GF-D8 (cell line): ENCODE measurements at regions not wholly inside any gene's neighbourhood (a gene's known extent, or its start where the extent isn't known, plus 50 kb on each side); places are given as distances from the start of the nearest gene placed in this dataset.

ENCODE experiments used
- DNase-seq: peaks from one replicate; lab custom pipeline; 2025; lab: John Stamatoyannopoulos, UW

DNA sequence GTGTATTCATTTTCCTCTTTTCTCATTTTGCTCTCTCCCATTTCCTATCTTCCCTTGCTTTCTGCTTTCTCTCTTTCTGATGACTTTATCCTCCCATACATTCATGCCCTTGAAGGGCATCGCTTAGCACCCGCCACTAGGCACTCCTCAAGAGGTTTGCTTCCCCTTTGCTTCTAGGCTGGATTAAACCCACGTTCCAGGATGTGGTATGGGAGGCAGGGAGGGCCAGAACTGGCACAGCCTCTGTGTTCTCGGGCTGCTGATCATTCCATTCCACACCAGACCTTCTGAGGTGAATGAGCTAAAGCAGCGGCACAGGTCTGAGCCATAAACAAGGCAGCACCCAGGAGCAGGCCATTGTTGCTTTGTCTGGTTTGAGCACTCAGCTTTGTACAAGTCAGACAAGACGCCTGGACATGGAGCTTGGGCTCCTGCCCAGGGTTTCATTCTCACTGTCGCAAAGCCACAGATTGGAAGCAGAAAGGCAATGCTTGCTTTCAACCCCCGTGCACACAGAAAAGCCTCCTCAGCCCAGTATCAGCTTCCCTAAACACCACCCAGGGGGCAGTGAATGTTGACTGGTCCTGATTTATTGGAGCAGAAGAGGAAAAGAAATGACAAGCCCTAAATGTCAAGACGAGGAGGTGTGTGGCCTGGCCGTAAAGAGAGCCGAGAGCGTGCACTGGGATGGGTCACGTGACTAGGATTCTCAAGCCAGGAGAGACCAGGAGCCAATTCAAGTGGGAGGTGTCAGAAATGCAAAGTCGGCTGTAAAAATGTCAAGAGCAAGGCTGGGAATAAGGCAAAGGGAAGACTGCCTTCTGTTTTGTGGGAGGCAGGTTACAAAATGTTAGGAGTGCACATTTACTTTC lies 218.0 kb upstream of the SERP2 start:
- no peak for DNase-seq

DNA sequence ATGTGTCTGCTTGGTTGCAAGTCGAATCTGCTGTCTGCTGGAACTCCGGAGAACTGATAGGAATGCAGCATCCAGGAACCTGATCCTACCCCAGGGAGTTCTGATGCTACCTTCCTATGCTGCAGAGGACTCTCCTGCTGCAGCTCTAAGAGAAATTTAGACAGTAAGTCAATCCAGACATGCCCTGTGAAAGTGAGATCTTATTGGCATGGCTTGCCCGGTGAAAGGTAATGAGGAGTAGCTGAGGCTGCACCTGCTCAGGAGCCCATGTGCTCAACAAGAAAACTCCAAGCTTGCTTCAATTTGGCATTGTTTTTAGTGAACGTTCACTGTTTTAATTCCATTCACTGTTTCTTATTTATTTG lies 217.3 kb upstream of the SERP2 start:
- DNase-seq = no peak

DNA sequence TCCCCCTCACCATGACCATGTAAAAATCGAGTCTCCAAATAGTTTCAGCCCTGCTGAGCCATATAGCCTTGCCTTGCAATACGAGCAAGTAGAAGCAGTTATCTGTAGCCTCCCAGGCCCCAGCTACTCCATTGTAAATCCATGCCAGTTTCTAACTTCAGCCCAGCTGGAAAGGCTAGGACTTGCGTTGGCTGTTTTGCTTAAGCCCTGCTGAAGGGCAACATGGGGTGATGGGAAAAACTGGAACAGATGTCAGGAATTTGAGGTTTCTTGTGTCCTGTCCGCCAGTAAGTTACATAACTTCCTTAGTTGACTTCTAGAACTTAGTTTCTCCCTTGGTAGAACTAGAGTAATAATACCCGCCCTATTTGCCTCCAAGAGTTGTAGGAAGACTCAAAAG lies 216.0 kb upstream of the SERP2 start:
- no peak for DNase-seq

DNA sequence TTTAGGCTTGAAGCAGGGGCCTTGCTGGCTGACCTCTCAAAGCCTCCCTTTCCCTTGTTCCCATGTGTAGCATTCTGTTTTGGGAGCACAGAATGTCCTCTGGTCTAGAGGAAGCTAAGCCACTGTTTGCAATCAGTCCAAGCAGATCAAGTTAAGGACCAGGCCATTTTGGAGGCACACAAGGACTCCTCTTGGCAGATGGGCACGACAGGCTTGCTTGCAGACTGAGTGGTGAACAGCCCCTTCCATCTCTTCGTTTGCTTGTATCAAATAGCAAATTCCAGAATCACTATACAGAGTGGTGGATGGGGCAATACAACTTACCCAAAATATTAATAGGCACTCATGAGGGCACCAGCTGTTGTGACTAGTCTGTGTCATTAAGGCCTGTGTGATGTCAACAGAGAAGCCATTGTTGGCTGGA lies 215.5 kb upstream of the SERP2 start:
- no peak for DNase-seq

DNA sequence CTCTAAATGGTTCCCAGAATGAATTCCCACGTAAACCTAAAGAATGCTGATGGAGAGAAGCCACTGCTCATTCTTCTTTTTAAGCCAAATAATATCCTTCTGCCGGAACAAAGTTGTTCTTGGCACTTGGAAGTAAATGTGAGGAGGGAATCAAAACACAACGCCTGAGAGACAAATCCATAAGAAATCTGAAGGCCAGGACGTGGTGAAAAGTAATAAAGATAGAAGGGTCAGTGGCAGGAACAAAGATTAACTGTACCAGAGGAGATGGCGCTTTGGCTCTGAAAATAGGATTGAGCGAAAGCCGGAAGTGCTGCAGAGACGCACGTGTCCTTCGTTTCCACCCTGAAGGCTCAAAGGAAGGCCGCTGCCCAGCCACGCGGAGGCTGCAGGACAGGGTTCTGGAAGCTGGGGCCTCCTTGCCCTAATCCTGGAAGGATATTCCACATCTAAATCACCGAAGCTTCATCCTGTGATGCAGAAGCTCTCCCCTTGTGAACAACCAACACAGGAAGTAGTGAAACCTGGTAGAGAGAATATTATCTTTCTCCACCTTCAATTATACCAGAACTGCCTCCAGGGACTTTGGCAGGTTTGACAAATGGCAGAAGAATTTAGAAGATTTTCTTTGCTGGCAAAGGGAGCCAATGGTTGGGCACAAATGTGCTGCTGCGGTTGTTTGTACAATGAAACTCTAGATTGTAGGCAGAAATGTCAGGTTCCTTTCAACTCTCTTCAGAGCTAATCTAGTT lies 214.6 kb upstream of the SERP2 start:
- no peak for DNase-seq

DNA sequence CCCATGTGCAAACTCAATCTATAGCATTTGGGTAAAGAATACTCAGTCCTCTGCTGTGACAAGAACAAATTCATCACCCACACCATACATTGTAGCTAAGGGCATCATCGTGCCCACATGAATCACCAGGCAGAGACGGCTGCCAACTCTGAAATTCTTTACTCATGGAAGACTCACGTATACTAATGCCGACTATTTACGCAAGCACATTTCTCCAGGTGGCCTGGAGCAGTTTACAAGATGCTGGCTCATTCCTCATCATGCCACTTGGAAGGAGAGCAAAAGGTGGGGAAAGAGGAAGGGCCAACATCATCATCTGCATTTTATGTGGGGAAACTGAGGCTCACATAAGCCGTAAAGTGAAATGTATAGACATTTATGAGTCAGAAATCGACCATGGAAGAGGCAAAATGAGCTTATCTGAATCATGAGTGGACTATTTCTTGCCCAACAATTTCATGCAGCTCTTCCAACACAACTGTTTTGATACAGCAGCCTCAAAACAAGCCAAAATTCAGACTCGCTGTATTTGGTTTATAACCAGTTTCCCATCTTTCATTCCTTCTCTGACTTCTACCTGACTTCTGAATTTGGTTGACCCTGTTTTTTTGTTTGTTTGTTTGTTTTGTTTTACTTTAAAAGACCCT lies 213.9 kb upstream of the SERP2 start:
- DNase-seq = no peak

DNA sequence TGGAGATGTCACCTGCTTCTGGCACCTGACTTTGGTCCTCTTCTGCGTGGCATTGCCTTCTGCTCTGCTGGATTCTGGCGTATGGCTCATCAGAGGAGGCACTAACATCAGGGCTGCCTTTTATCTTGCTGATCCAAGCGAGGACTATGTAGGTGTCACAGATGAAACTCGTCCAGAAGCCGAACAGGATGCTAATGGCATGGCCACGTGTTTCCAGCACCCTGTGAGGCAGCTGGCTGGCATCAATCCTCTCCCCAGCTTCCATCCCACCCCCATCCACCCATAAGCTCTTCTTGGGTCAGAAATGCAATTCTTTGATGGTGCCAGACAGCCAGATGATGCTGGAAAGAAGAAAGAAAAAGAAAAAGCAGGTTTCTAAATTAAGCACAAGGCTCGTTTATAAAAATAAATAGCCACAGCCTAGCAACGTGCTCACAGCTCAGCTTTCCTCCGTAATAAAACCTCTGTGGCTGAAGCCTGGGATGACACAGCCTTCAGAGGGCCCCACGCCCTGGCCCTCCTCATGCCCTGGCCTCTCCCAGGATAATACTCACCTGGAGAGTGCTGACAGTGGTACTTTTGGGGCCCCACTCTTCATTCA lies 212.9 kb upstream of the SERP2 start:
- no peak for DNase-seq

DNA sequence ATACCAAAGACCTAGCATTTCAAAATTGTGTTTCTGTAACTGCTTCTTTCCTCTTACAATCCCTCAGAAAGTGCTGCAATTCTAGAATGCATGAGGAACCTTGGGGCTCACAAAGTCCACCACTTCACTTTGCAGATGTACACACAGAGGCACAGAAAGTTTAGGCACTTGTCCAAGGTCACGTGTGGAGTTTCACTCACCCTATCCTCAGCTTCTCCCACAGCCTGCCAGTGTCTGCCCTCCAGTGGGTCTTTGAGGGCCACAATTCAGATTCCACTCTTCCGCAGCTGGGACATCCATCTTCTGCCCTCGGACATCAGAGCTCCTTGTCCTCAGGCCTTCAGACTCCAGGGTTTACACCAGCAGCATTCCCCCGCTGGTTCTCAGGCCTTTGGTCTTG lies 210.5 kb upstream of the SERP2 start:
- DNase-seq = no peak

DNA sequence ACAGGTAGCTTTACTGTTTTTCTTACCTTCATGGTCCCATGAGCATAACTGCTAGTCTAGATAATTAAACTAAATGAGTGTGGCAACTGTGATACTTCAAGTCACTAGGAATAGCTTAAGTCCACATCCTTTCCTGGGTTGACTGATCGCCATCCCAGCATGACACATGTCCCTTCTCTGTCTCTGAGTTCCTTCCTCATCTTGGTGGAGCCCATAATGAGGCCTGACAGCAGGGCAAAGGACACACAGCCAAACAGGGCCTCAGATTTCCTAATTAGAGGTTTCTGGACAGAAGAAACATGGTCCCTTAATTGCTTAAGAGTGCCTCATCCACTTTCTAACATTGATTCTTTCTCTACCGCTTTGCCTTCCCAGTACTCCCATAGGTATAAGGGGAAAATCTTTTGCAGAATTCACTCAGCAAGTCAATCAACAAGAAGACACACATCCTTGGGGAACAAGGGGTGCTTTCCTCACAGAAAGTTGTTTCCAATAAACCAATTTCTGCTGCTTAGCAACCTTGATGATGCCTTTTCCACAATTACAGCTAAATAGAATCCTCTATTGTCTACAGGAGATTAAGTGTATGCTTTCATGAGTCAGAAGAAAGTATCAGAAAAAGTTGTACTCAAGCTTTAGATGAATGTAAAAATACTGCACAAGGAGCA lies 208.3 kb upstream of the SERP2 start:
- no peak for DNase-seq

DNA sequence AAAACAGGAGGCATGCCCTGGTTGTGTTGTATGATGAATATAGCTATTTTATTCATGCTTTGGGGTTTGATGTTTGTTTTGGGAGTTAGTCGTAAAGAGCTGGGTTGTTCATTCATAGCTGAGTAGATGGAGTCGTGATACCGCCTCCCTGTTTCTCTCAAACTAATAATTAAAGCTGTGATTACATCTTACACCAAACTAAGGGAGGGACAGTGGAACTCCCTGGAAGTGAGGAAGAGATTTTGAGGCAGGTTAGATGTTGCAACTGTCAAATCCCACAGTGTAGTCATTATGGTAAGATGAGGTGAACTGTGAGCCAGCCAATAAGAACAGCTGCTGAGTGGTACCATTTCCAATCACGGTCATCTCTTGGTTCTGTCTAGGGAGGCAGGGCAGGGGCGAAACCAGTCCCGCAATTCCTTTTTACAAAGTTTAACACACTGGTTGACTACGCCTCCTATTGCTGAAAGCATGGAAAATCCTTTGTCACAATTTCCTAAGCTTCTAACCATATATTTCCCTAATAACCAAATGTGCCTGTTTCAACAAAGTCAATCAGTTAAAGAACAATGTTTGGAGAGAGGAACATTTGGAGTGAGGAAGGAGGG lies 207.6 kb upstream of the SERP2 start:
- DNase-seq = no peak

DNA sequence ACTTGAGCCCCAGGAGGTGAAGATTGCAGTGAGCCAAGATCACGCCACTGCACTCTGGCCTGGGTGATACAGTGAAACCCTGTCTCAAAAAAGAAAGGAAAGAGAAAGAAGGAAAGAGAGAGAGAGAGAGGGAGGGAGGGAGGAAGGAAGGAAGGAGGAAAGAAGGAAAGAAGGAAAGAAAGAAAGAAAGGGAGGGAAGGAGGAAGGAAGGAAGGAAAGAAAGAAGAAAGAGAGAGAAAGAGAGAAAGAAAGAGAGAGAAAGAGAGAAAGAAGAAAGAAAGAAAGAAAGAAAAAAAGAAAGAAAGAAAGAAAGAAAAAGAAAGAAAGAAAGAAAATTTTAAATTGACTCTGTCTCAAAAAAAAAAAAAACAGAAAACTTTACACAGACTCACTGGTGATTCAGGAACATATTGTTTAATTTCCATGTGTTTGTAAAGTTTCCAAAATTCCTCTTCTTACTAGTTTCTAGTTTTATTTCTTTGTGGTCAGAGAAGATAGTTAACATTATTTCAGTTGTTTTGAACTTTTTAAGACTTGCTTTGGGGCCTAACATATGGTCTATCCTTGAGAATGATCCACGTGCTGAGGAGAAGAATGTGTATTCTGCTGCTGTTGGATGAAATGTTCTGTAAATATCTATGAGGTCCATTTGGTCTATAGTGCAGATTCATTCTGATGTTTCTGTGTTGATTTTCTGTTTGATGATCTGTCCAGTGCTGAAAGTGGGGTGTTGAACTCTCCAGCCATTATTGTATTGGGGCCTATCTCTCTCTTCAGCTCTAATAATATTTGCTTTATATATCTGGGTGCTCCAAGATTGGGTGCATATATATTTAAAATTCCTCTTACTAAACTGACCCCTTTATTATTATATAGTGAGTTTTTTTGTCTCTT lies 204.4 kb upstream of the SERP2 start:
- no peak for DNase-seq

DNA sequence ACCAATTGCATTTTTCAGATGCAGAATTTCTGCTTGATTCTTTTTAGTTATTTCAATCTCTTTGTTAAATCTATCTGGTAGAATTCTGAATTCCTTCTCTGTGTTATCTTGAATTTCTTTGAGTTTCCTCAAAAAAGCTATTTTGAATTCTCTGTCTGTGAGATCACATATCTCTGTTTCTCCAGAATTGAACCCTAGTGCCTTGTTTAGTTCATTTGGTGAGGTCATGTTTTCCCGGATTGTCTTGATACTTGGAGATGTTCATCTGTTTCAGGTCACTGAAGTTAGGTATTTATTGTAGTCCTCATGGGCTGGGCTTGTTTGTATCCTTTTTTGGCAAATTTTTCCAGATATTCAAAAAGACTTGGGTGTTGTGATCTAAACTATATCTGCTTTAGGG lies 202.9 kb upstream of the SERP2 start:
- no peak for DNase-seq

DNA sequence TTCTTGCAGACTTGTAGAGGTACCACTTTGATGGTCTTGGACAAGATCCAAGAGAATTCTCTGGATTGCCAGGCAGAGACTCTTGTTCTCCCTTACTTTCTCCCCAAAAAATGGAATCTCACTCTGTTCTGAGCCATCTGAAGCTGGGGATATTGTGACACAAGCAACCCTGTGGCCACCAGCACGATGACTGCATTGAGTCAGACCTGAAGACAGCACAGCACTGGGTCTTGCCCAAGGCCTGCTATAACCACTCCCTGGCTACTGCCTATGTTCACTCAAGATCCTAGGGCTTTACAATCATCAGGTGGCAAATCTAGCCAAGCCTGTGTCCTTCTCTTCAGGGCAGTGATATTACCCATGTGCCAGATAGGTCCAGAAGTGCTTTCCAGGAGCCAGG lies 202.5 kb upstream of the SERP2 start:
- DNase-seq = no peak

DNA sequence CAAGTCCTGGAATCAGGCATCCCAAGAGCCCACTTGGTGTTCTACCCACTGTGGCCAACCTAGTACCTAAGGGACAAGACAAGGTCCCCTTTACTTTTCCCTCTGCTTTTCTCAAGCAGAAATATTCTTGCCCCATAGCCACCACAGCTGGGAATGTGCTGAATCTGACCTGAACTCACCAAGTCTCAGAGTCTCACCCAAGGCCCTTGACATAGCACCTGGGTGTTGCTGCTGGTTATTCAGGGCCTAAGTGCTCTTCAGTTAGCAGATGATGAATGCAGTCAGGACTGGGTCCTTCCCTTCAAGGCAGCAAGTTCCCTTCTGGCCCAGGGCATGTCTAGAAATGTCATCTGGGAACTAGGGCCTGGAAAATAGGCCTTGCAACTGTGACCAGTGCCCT lies 201.8 kb upstream of the SERP2 start:
- no peak for DNase-seq

DNA sequence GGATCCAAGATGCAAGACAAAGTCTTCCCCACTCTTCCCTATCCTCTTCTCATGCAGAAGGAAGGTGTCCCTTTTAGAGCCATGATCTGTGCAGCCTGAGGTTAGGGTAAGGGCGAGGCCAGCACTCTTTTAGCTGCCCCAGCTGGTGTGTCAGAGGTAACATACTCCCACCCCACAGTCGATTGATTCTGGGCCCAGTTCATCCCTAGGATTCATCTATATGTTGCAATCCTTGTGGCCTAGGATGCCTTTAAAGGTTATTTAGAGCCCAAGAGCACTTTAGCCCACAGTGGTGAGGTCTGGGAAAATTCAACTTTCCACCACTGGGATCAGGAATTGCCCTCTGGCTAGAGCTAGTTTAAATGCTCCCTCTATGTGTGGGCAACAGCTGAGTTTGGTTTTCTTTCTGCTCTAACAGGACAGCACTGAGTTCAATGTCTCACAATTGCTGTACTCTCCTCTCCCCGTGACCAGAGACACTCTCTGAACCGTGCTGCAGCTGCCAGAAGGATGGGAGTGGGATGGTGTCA lies 201.3 kb upstream of the SERP2 start:
- DNase-seq = no peak

DNA sequence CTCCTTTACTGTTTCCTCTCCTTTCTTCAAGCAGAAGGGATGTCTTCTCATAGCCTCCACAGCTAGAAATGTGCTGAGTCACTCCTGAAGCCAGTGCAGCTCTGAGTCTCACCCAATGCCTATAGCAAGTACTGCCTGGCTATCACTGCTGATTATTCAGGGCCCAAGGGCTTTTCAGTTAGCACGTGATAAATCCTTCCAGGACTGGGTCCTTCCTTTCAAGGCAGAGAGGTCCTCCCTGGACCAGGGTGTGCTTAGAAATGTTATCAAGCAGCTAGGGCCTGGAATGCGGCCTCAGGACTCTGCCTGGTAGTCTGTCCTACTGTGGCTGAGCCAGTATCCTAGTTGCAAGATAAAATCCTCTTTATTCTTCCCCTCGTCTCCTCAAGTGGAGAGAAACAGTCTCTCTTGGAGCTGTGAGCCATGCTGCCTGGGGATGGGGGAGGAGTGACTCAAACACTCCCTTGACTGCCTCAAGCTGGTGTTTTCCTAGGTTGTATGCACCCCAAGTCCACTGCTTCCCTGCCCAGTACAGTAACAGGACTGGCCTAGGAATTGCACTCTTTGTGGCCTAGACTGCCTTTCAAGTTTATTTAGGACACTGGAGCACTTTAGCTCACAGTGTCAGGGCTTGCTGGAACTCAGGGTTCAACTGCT lies 198.7 kb upstream of the SERP2 start:
- peak; percentile 12 for DNase-seq

DNA sequence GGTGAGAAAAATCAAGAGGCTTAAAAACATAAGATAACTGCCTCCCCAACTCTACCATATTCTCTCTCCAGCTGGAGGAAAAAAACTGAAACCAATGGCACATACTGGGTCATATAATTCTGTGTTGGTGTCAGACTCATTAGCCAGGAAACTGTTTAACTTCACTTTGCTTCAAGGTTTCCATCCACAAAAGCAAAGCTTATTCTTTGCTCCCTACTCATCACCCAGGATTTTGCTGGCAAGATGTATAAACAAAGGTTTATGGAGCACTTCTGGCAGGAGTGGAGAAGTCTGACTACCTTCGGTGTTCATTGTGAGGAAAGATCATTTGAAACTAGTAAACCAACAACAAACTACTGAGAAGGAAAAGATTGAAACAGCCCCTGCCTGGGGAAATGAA lies 197.5 kb upstream of the SERP2 start:
- DNase-seq = no peak

DNA sequence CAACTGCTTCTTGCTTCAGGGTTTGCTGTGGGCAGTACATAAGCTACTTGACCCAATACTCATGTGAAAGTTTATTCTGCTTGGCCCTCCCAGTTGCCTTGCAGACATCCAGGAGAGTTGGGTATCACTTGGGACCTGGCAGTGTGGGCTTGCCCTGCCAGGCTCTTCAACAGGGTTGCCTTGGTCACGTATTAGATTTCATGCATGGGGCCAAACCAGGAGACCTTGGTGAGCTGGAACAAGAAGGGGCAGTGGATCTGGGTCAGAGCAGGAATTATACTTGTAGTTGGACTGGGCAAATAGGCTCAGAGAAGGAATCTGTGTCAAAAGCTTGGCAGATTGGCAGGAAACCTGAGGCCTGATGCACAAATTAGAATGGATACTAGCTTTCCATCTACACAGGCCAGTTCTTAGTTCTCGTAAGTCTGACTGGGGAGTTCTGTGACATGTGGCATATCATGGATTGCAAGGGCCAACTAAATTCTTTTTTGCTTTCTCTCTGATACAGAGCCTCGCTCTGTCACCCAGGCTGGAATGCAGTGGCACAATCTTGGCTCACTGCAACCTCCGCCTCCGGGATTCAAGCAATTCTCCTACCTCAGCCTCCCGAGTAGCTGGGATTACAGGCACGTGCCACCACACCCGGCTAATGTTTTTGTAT lies 192.6 kb upstream of the SERP2 start:
- DNase-seq = no peak

DNA sequence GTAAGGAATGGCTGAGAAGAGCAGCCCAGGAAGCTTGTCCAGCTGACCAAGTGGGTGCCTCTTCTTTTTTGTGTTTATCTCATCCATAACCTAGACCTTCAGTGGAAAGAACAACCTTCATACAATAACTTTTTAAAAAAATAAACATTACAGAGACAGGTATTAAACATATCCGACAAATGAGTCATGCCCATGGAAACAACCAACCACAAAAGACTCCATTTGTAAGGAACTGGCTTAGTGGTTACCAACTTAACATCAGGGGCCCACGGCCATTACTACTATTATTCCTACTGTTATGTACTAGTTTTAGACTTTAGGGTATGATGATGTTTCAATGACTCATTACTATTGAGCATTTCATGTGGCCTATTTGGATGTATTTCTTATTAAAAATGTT lies 191.7 kb upstream of the SERP2 start:
- no peak for DNase-seq
